C4-2B (cell line): ENCODE measurements at regions not wholly inside any gene's neighbourhood (a gene's known extent, or its start where the extent isn't known, plus 50 kb on each side); places are given as distances from the start of the nearest gene placed in this dataset.
A peak's percentile ranks its signal among the peaks of the same experiment; 100 is the strongest.

ENCODE experiments used
- CTCF ChIP-seq: fragments of 450-650 bp; conservative IDR thresholded peaks from 2 replicates; pipeline ENCODE4 v1.5.1; 2017; ENCODE audit warnings: mild to moderate bottlenecking
- ZFX ChIP-seq: fragments of 450-650 bp; IDR thresholded peaks from 2 replicates; pipeline ENCODE4 v1.6.1; 2017

- TF ChIP-seq CTCF (no peak), ZFX (peak; percentile 29; the same call in 1 of the 2 replicates)
Measured at GRCh38 chr1:234918181-234918841, 210.3 kb downstream of the TOMM20 start.
